Adrenal gland (tissue), 9 donors: ENCODE measurements at regions not wholly inside any gene's neighbourhood (a gene's known extent, or its start where the extent isn't known, plus 50 kb on each side); places are given as distances from the start of the nearest gene placed in this dataset.

ENCODE experiments used
- DNase-seq, 7 donors: peaks; one replicate each; pipeline ENCODE4 v3.0.0-alpha.2; 2019 to 2020
- H3K27ac ChIP-seq, 5 donors: fragments of 200-600 bp; sonication (generic) in 4 of 5; 1 replicate in 3 of 5; 2 replicates in 2 of 5; pipeline versions ENCODE4 v1.5.1 to v1.8.0; 2016 to 2020; ENCODE audit warnings: mild to moderate bottlenecking in 1 of 5
- H3K27me3 ChIP-seq: fragments of 200-600 bp; 2 replicates; pipeline ENCODE4 v1.8.0; 2021
- H3K36me3 ChIP-seq, 2 donors: fragments of 200-600 bp; replicated peaks in 1 of 2; 1 replicate in 1 of 2; 2 replicates in 1 of 2; pipeline versions ENCODE4 v1.5.1 to v1.8.0; 2018 to 2022
- H3K4me1 ChIP-seq, 2 donors: fragments of 200-600 bp; replicated peaks in 1 of 2; 1 replicate in 1 of 2; 2 replicates in 1 of 2; pipeline versions ENCODE4 v1.5.1 to v1.8.0; 2018 to 2021
- H3K4me3 ChIP-seq, 4 donors: fragments of 200-600 bp; sonication (generic) in 3 of 4; one replicate each; pipeline ENCODE4 v1.5.1; 2016 to 2018
- H3K9me3 ChIP-seq, 3 donors: fragments of 200-600 bp; sonication (generic) in 1 of 3; replicated peaks in 1 of 3; 1 replicate in 2 of 3; 2 replicates in 1 of 3; pipeline versions ENCODE4 v1.5.1 to v1.8.0; 2016 to 2021
- POLR2A ChIP-seq, 2 donors: fragments of 450-650 bp; IDR thresholded peaks; one replicate each; pipeline ENCODE4 v1.6.1; 2017; ENCODE audit warnings: antibody characterized with exemption in 2 of 2, mild to moderate bottlenecking in 2 of 2, moderate library complexity in 1 of 2
- WGBS, 4 donors: extraction: QIAGEN DNeasy Blood & Tissue Kit in 2 of 4; methylation state at CpG; one replicate each; pipeline versions ENCODE4 v1.1.5 to v1.1.7; 2013 to 2017; 5-methylcytosine and 5-hydroxymethylcytosine counted together
- intact Hi-C, 2 donors: fragments of 100-400 bp; cut with DNase I; formaldehyde crosslinking; loops; one replicate each; pipeline versions ENCODE4 v1.14.1 to v1.15.0; 2022 to 2023
- TF ChIP-seq, protein P1 (sequence below), 6 experiments: fragments of 450-650 bp in 4 of 6; fragments of 200-600 bp in 2 of 6; sonication (generic) in 1 of 6; IDR thresholded peaks; 1 replicate in 5 of 6; 2 replicates in 1 of 6; pipeline versions ENCODE4 v1.5.1 to v1.8.0; 2016 to 2021; ENCODE audit warnings: antibody characterized with exemption in 6 of 6, mild to moderate bottlenecking in 2 of 6, moderate library complexity in 1 of 6
- donor health status: healthy with polysubstance abuse.
- donor health status: Bipolar disorder and iron deficiency.
- donor health status: DM: yes; HTN: yes; CAD: no.
- donor health status: DM: no; HTN: no; CAD: no.
- donor health status: DM: no; HTN: no; CAD: no.

DNA sequence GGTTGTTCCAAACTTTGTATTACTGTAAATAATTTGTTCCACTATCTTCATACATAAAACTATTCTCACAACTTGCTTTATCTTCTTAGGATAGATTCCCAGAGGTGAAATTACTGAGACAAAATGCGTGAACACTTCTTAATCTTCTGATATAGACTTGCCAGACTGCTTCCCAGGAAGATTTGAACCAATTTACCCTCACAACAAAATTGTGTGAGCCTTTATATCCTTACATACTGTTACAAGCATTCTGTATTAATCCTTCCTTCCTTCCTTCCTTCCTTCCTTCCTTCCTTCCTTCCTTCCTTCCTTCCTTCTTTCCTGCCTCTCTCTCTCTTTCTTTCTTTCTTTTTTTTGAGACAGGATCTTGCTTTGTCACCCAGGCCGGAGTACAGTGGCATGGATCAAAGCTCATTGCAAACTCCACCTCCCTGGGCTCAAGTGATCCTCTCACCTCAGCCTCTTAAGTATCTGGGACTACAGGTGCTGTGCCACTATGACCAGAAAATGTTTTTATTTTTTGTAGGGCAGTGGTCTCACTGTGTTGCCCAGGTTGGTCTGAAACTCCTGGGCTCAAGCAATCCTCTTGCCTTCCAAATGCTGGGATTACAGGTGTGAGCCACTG lies 57.1 kb upstream of the SSR3 start:
- intact Hi-C loops = no loop called here
- Histone ChIP-seq H3K27ac (no peak overlapping the region), H3K27me3 (no peaks in the 10 kb centered on the region), H3K4me3 (no peak overlapping the region), H3K9me3 (no peaks in the 10 kb centered on the region), H3K4me1 (peaks cover 0 to 4% of the 10 kb centered on the region in 2 donors), H3K36me3 (no peaks in the 10 kb centered on the region)
- 87 to 96% (median 90%) methylated on average over 2 of the region's 2 CpGs for WGBS, 4 donors
- TF ChIP-seq POLR2A (IDR thresholded peaks at IDR 0.05) = no peak
- TF ChIP-seq, protein P1, sequence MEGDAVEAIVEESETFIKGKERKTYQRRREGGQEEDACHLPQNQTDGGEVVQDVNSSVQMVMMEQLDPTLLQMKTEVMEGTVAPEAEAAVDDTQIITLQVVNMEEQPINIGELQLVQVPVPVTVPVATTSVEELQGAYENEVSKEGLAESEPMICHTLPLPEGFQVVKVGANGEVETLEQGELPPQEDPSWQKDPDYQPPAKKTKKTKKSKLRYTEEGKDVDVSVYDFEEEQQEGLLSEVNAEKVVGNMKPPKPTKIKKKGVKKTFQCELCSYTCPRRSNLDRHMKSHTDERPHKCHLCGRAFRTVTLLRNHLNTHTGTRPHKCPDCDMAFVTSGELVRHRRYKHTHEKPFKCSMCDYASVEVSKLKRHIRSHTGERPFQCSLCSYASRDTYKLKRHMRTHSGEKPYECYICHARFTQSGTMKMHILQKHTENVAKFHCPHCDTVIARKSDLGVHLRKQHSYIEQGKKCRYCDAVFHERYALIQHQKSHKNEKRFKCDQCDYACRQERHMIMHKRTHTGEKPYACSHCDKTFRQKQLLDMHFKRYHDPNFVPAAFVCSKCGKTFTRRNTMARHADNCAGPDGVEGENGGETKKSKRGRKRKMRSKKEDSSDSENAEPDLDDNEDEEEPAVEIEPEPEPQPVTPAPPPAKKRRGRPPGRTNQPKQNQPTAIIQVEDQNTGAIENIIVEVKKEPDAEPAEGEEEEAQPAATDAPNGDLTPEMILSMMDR (IDR thresholded peaks at IDR 0.05) = no peak
- no peak for DNase-seq

DNA sequence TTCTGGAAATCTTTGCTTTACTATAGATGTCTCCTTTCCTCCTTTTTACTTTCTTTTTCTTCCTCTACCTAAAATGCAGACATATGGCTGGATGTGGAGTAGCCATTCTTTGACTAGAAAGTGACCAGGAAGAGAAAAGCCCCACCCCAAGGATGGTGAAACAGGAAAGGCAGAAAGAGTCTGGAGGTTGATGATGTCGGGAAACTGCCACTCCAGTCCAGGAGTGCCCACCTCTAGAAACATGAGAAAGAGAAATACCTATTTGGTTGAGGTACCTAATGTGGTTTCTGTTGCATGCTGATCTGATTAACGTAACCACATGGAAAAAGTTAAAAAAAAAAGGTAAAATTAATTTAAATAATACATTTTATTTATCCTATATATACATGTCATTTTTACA lies 55.2 kb upstream of the SSR3 start:
- 72 to 87% (median 76%) methylated on average over 2 of the region's 2 CpGs for WGBS, 4 donors

DNA sequence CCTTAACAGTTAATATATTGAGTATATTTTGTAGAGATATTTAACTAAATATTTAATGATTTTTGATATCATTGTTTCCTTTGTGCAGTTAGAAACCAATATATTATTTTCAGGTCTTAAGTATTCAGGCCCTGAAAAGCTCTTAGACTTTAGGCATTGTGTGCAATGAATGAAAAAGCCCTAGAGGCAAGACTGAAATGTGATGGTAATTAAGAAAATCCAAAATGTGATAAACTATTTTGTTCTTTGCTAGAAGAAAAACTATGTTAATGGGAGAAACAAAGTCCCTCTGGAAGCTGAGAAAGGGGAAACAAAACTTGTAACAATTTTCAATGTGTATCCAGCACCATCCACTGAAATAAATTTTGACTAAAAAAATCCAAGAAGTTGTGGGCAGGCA lies 54.6 kb upstream of the SSR3 start:
- intact Hi-C loops = no loop called here
- Histone ChIP-seq H3K9me3 (no peaks in the 10 kb centered on the region), H3K4me3 (no peak overlapping the region), H3K27ac (no peak overlapping the region), H3K27me3 (no peaks in the 10 kb centered on the region), H3K4me1 (peaks cover 0 to 10% of the 10 kb centered on the region in 2 donors), H3K36me3 (no peaks in the 10 kb centered on the region)
- no peak for DNase-seq
- TF ChIP-seq, protein P1 (IDR thresholded peaks at IDR 0.05) = no peak
- TF ChIP-seq POLR2A (IDR thresholded peaks at IDR 0.05) = no peak

More for the DNA sequence above, 55.2 kb upstream of the SSR3 start:
- no peaks in the 10 kb centered on the region for H3K9me3 ChIP-seq
- no peaks in the 10 kb centered on the region for H3K36me3 ChIP-seq
- no peak overlapping the region for H3K4me3 ChIP-seq
- DNase-seq = no peak
- TF ChIP-seq, protein P1 (IDR thresholded peaks at IDR 0.05) = no peak
- TF ChIP-seq POLR2A (IDR thresholded peaks at IDR 0.05) = no peak
- intact Hi-C loops = no loop called here
- peaks cover 0 to 10% of the 10 kb centered on the region in 2 donors for H3K4me1 ChIP-seq
- no peak overlapping the region for H3K27ac ChIP-seq
- H3K27me3 ChIP-seq = no peaks in the 10 kb centered on the region

DNA sequence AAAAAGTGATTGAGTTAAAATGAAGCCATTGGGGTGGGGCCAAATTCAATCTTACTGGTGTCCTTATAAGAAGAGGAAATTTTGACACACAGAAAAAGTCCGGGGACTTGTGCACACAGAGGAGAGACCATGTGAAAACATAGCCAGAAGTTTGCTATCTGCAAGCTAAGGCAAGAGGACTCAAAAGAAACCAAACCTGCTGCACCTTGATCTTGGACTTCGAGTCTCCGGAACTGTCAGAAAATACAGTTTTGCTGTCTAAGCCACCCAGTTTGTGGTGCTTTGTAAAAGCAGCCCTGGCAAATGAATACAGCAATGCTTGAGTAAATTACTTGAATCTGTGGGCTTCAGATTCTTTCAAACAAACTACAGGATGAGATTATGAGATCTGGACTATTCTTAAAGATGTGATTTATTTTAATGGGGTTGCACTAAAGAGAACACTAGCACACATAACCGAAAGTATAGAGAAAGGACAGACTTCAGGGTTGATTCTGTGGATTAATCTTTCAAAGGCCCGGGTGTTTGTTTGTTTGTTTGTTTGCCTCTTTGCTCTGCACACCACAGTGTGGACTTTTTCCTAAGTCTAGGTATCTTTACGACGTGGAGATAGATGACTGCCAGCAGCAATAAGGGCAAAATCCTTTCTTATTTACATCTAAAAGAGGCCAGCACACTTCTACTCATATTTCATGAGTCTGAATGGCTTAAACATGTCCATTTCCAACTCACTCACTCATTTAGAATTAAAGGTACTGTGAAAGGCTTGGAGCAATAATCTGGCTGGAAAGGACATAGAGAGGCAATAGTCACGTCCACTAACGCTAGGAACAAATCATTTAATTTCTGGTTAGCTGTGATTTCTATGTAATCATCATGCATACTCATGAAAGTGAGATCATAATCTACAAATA lies 53.9 kb upstream of the SSR3 start:
- peaks cover 0 to 10% of the 10 kb centered on the region in 2 donors for H3K4me1 ChIP-seq
- no peak overlapping the region for H3K4me3 ChIP-seq
- intact Hi-C loops = no loop called here
- no peaks in the 10 kb centered on the region for H3K36me3 ChIP-seq
- no peaks in the 10 kb centered on the region for H3K27me3 ChIP-seq
- no peak overlapping the region for H3K27ac ChIP-seq
- H3K9me3 ChIP-seq = no peaks in the 10 kb centered on the region
- WGBS, 4 donors = 85 to 90% (median 88%) methylated on average over 9 of the region's 9 CpGs
- TF ChIP-seq, protein P1 (IDR thresholded peaks at IDR 0.05) = no peak
- TF ChIP-seq POLR2A (IDR thresholded peaks at IDR 0.05) = no peak
- DNase-seq = no peak
